A549 (cell line): ENCODE measurements at regions not wholly inside any gene's neighbourhood (a gene's known extent, or its start where the extent isn't known, plus 50 kb on each side); places are given as distances from the start of the nearest gene placed in this dataset.

Experiments
- ATAC-seq, 2 experiments: fragments of 200-7000 bp in 1 of 2; fragments of >200 bp in 1 of 2; cut with Nextera tagmentation in 1 of 2; cut with Tn5 transposase in 1 of 2; 3 replicates each; pipeline versions ENCODE4 v1.8.0 to v1.9.1; 2018 to 2020; ENCODE audit warnings: mild to moderate bottlenecking in 1 of 2, moderate library complexity in 1 of 2
- CTCF ChIA-PET: fragments of 300-600 bp; sonication (Branson Sonifier 250); formaldehyde crosslinking; extraction: SDS; loops from one replicate; lab custom pipeline; 2021; ENCODE audit warnings: antibody characterized with exemption, inconsistent platforms; lab: Yijun Ruan, JAX
- POLR2A ChIA-PET: fragments of 350-600 bp; formaldehyde crosslinking; extraction: SDS; loops from one replicate; lab custom pipeline; 2021; ENCODE audit warnings: antibody characterized with exemption, inconsistent platforms; lab: Yijun Ruan, JAX
- DNase-seq, 2 experiments: peaks; one replicate each; pipeline versions ENCODE4 v3.0.0 to v3.0.0-alpha.2; 2011 to 2016; ENCODE audit warnings: low read depth in 1 of 2, low spot score in 1 of 2
- FAIRE-seq: peaks from 2 replicates; lab custom pipeline; 2011; peaks lifted over from hg19 to GRCh38; lab: Jason Lieb, UNC
- H3K27ac ChIP-seq, 2 experiments: fragments of >200 bp; sonication (Bioruptor Twin); formaldehyde crosslinking; 3 replicates each; pipeline ENCODE4 v1.5.1; 2016 to 2017
- H3K4me1 ChIP-seq: fragments of >200 bp; sonication (Bioruptor Twin); formaldehyde crosslinking; 3 replicates; pipeline ENCODE4 v1.6.1; 2016
- H3K4me2 ChIP-seq: fragments of >200 bp; sonication (Bioruptor Twin); formaldehyde crosslinking; 3 replicates; pipeline ENCODE4 v1.6.1; 2016
- H3K4me3 ChIP-seq: fragments of >200 bp; sonication (Bioruptor Twin); formaldehyde crosslinking; 3 replicates; pipeline ENCODE4 v1.5.1; 2016
- H3K9me3 ChIP-seq: fragments of >200 bp; sonication (Bioruptor Twin); formaldehyde crosslinking; 3 replicates; pipeline ENCODE4 v1.6.1; 2016
- CBX2 ChIP-seq: fragments of 200-600 bp; sonication (generic); IDR thresholded peaks from 2 replicates; pipeline ENCODE4 v1.6.1; 2016; ENCODE audit warnings: low read depth, mild to moderate bottlenecking, borderline replicate concordance
- CHD2 ChIP-seq: fragments of 150-350 bp; IDR thresholded peaks from 2 replicates; pipeline ENCODE4 v1.6.1; 2014; ENCODE audit warnings: low read length; ENCODE audit not compliant: partially characterized antibody
- ESRRA ChIP-seq: fragments of 150-350 bp; IDR thresholded peaks from 2 replicates; pipeline ENCODE4 v1.6.1; 2014; ENCODE audit warnings: mild to moderate bottlenecking, low read length, borderline replicate concordance
- FOSB ChIP-seq: fragments of 250-450 bp; sonication (Bioruptor Pico); IDR thresholded peaks from 2 replicates; pipeline ENCODE4 v1.5.0; 2020; ENCODE audit warnings: mild to moderate bottlenecking, moderate library complexity
- FOSL2 ChIP-seq, 2 experiments: fragments of 450-650 bp in 1 of 2; fragments of >200 bp in 1 of 2; sonication (Bioruptor Twin) in 1 of 2; formaldehyde crosslinking; IDR thresholded peaks; 2 replicates each; pipeline versions ENCODE4 v1.5.0 to v1.6.1; 2016 to 2020; ENCODE audit warnings: mild to moderate bottlenecking in 1 of 2, moderate library complexity in 1 of 2
- FOXS1 ChIP-seq: fragments of 250-450 bp; sonication (Bioruptor Pico); IDR thresholded peaks from 2 replicates; pipeline ENCODE4 v1.5.0; 2020; ENCODE audit warnings: mild to moderate bottlenecking, moderate library complexity
- GATA3 ChIP-seq: IDR thresholded peaks from 2 replicates; pipeline ENCODE4 v1.6.1; 2012; ENCODE audit warnings: borderline replicate concordance
- HEYL ChIP-seq: fragments of 250-450 bp; sonication (Bioruptor Pico); IDR thresholded peaks from 2 replicates; pipeline ENCODE4 v1.8.0; 2021; ENCODE audit warnings: mild to moderate bottlenecking, moderate library complexity
- HOXA7 ChIP-seq: fragments of 250-450 bp; sonication (Bioruptor Pico); IDR thresholded peaks from 2 replicates; pipeline ENCODE4 v1.5.0; 2020; ENCODE audit warnings: mild to moderate bottlenecking, moderate library complexity
- HOXB13 ChIP-seq: fragments of 250-450 bp; sonication (Bioruptor Pico); IDR thresholded peaks from 2 replicates; pipeline ENCODE4 v1.5.0; 2020; ENCODE audit warnings: low read depth, mild to moderate bottlenecking, moderate library complexity
- JUN ChIP-seq, 2 experiments: fragments of >200 bp; sonication (Bioruptor Twin); formaldehyde crosslinking; IDR thresholded peaks; 2 replicates in 1 of 2; 3 replicates in 1 of 2; pipeline ENCODE4 v1.6.1; 2016 to 2017
- KDM5A ChIP-seq: fragments of 200-600 bp; sonication (generic); IDR thresholded peaks from 2 replicates; pipeline ENCODE4 v1.6.1; 2016; ENCODE audit warnings: antibody characterized with exemption, mild to moderate bottlenecking
- MAX ChIP-seq: IDR thresholded peaks from 2 replicates; pipeline ENCODE4 v1.6.1; 2012
- NR3C1 ChIP-seq: fragments of >200 bp; sonication (Bioruptor Twin); formaldehyde crosslinking; IDR thresholded peaks from 3 replicates; pipeline ENCODE4 v1.6.1; 2017
- PBX3 ChIP-seq: IDR thresholded peaks from 2 replicates; pipeline ENCODE4 v1.6.1; 2012
- PHF8 ChIP-seq: fragments of 200-600 bp; sonication (generic); IDR thresholded peaks from 2 replicates; pipeline ENCODE4 v1.6.1; 2016; ENCODE audit warnings: low read depth, mild to moderate bottlenecking, antibody characterized with exemption, moderate library complexity, borderline replicate concordance
- POLR2A ChIP-seq: IDR thresholded peaks from 2 replicates; pipeline ENCODE4 v1.6.1; 2012; ENCODE audit warnings: mild to moderate bottlenecking, low read length
- RAD21 ChIP-seq, 2 experiments: fragments of >200 bp in 1 of 2; sonication (Bioruptor Twin) in 1 of 2; formaldehyde crosslinking in 1 of 2; IDR thresholded peaks in 1 of 2; conservative IDR thresholded peaks in 1 of 2; 2 replicates in 1 of 2; 3 replicates in 1 of 2; pipeline ENCODE4 v1.6.1; 2012 to 2018; ENCODE audit warnings: inconsistent platforms in 1 of 2
- RARB ChIP-seq: fragments of 250-450 bp; sonication (Bioruptor Pico); IDR thresholded peaks from 2 replicates; pipeline ENCODE4 v1.8.0; 2021; ENCODE audit warnings: mild to moderate bottlenecking, moderate library complexity
- RCOR1 ChIP-seq: fragments of 150-350 bp; IDR thresholded peaks from 2 replicates; pipeline ENCODE4 v1.6.1; 2014; ENCODE audit warnings: antibody characterized with exemption, low read length, low read depth
- REST ChIP-seq: fragments of 200-600 bp; sonication (generic); IDR thresholded peaks from 2 replicates; pipeline ENCODE4 v1.6.1; 2016; ENCODE audit warnings: antibody characterized with exemption, mild to moderate bottlenecking, moderate library complexity
- RNF2 ChIP-seq: fragments of 200-600 bp; sonication (generic); IDR thresholded peaks from 2 replicates; pipeline ENCODE4 v1.6.1; 2016; ENCODE audit warnings: low read depth, mild to moderate bottlenecking, antibody characterized with exemption, moderate library complexity, borderline replicate concordance
- TP53 ChIP-seq: fragments of 250-450 bp; sonication (Bioruptor Pico); IDR thresholded peaks from 2 replicates; pipeline ENCODE4 v1.5.0; 2021; ENCODE audit warnings: mild to moderate bottlenecking, moderate library complexity
- ZC3H11A ChIP-seq: fragments of 450-650 bp; IDR thresholded peaks from 2 replicates; pipeline ENCODE4 v1.6.1; 2014; ENCODE audit warnings: antibody characterized with exemption, mild to moderate bottlenecking
- ZFP36 ChIP-seq: fragments of 450-650 bp; IDR thresholded peaks from 2 replicates; pipeline ENCODE4 v1.6.1; 2014; ENCODE audit warnings: borderline replicate concordance; ENCODE audit not compliant: partially characterized antibody
- ZSCAN20 ChIP-seq: fragments of 250-450 bp; sonication (Bioruptor Pico); IDR thresholded peaks from 2 replicates; pipeline ENCODE4 v1.8.0; 2022; ENCODE audit warnings: mild to moderate bottlenecking, moderate library complexity
- WGBS: methylation state at CpG from one replicate; pipeline ENCODE4 v1.1.6; 2017; ENCODE audit errors: missing lambda C conversion rate; 5-methylcytosine and 5-hydroxymethylcytosine counted together
- TF ChIP-seq, protein P1 (sequence below): fragments of 250-450 bp; sonication (Bioruptor Pico); IDR thresholded peaks from 2 replicates; pipeline ENCODE4 v1.5.0; 2020; ENCODE audit warnings: low read depth, mild to moderate bottlenecking, moderate library complexity
- TF ChIP-seq, protein P2 (sequence below): fragments of >200 bp; sonication (Bioruptor Twin); formaldehyde crosslinking; IDR thresholded peaks from 3 replicates; pipeline ENCODE4 v1.5.1; 2016

GRCh38 chr6:10235344-10235743 lies 179.5 kb downstream of the TFAP2A start:
- Histone ChIP-seq H3K9me3 (no peaks in the 10 kb centered on the region), H3K4me2 (no peak overlapping the region), H3K4me3 (no peak overlapping the region), H3K4me1 (peaks cover 5% of the 10 kb centered on the region; the same call in 1 of the 3 replicates), H3K27ac (no peak overlapping the region)
- CTCF ChIA-PET, result interaction anchor here (0.5 kb wide), 1 partner anchor 141 kb away, joined by 3 read pairs; no protein-coding TSS in a partner anchor
- POLR2A ChIA-PET, result no interaction called here
- DNase-seq (no peak), ATAC-seq (no peak), FAIRE-seq (no peak)
- TF ChIP-seq RCOR1 (no peak), RNF2 (no peak), FOXS1 (CRISPR knock-in tag) (no peak), HEYL (CRISPR knock-in tag) (no peak), CBX2 (no peak), JUN (IDR thresholded peaks at IDR 0.05) (no peak), ZFP36 (no peak), ESRRA (no peak), PHF8 (no peak), RARB (no peak), PBX3 (no peak), FOSL2 (IDR thresholded peaks at IDR 0.05) (no peak), FOSL2 (CRISPR knock-in tag; IDR thresholded peaks at IDR 0.05) (no peak), ZSCAN20 (CRISPR knock-in tag) (no peak), ZC3H11A (no peak), HOXB13 (CRISPR knock-in tag) (no peak)
- 54% methylated on average over 4 of the region's 4 CpGs for WGBS

DNA sequence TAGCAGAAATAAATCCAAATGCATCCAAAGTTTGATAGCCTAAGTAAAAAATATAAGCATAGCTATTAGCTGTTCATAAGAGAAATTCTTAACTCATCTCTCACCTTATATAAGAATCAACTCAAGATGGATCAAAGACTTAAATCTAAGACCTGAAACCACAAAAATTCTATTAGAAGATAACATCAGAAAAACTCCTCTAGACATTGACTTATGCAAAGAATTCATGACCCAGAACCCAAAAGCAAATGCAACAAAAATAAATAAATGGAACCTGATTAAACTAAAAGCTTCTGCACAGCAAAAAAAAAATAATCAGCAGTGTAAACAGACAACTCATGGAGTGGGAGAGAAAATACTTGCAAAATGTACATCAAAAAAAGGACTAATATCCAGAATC lies 184.3 kb downstream of the TFAP2A start:
- Histone ChIP-seq H3K27ac (no peak overlapping the region), H3K9me3 (peaks cover 5% of the 10 kb centered on the region; the same call in 1 of the 3 replicates), H3K4me1 (no peaks in the 10 kb centered on the region), H3K4me2 (no peak overlapping the region), H3K4me3 (no peak overlapping the region)
- FAIRE-seq, result no peak
- CTCF ChIA-PET, result no interaction called here
- DNase-seq, result no peak
- TF ChIP-seq RAD21 (conservative IDR thresholded peaks at IDR 0.05 in 1 of 2, IDR thresholded peaks at IDR 0.05 in 1 of 2), result no peak
- TF ChIP-seq GATA3, result peak; percentile 32; the same call in 1 of the 2 replicates
- TF ChIP-seq JUN (IDR thresholded peaks at IDR 0.05), result no peak
- POLR2A ChIA-PET, result no interaction called here
- ATAC-seq, result no peak

- no peak overlapping the region for H3K4me2 ChIP-seq
- CTCF ChIA-PET, result interaction anchor here (1.4 kb wide), 1 partner anchor 12 kb away, joined by 4 read pairs; no protein-coding TSS in a partner anchor
- H3K4me1 ChIP-seq, result no peaks in the 10 kb centered on the region
- WGBS, result 86% methylated on average over 4 of the region's 4 CpGs
- DNase-seq, result no peak
- no peak for FAIRE-seq
- peaks cover 5% of the 10 kb centered on the region; the same call in 1 of the 3 replicates for H3K9me3 ChIP-seq
- ATAC-seq, result no peak
- POLR2A ChIA-PET, result no interaction called here
- no peak overlapping the region for H3K4me3 ChIP-seq
- no peak overlapping the region for H3K27ac ChIP-seq
- TF ChIP-seq HOXA7 (CRISPR knock-in tag), result no peak
- no peak for TF ChIP-seq ZFP36
- TF ChIP-seq, protein P1, sequence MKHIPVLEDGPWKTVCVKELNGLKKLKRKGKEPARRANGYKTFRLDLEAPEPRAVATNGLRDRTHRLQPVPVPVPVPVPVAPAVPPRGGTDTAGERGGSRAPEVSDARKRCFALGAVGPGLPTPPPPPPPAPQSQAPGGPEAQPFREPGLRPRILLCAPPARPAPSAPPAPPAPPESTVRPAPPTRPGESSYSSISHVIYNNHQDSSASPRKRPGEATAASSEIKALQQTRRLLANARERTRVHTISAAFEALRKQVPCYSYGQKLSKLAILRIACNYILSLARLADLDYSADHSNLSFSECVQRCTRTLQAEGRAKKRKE, result no peak
- TF ChIP-seq POLR2A, result no peak
- TF ChIP-seq CHD2, result no peak
- TF ChIP-seq FOSB (CRISPR knock-in tag), result no peak
- TF ChIP-seq FOSL2 (IDR thresholded peaks at IDR 0.05), result no peak
- TF ChIP-seq FOSL2 (CRISPR knock-in tag; IDR thresholded peaks at IDR 0.05), result no peak
- no peak for TF ChIP-seq KDM5A
- TF ChIP-seq TP53 (CRISPR knock-in tag), result no peak
- TF ChIP-seq HEYL (CRISPR knock-in tag), result no peak
- no peak for TF ChIP-seq ZSCAN20 (CRISPR knock-in tag)
- TF ChIP-seq, protein P2, sequence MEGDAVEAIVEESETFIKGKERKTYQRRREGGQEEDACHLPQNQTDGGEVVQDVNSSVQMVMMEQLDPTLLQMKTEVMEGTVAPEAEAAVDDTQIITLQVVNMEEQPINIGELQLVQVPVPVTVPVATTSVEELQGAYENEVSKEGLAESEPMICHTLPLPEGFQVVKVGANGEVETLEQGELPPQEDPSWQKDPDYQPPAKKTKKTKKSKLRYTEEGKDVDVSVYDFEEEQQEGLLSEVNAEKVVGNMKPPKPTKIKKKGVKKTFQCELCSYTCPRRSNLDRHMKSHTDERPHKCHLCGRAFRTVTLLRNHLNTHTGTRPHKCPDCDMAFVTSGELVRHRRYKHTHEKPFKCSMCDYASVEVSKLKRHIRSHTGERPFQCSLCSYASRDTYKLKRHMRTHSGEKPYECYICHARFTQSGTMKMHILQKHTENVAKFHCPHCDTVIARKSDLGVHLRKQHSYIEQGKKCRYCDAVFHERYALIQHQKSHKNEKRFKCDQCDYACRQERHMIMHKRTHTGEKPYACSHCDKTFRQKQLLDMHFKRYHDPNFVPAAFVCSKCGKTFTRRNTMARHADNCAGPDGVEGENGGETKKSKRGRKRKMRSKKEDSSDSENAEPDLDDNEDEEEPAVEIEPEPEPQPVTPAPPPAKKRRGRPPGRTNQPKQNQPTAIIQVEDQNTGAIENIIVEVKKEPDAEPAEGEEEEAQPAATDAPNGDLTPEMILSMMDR, result no peak
- no peak for TF ChIP-seq MAX
- TF ChIP-seq CBX2, result no peak
- no peak for TF ChIP-seq NR3C1
- no peak for TF ChIP-seq REST
Observed at GRCh38 chr6:10223841-10224240, 191.0 kb downstream of the TFAP2A start.
